ENCODE measurements at regions not wholly inside any gene's neighbourhood (a gene's known extent, or its start where the extent isn't known, plus 50 kb on each side); places are given as distances from the start of the nearest gene placed in this dataset.

GRCh38 chr16:82363026-82363816 is 193.2 kb upstream of the MPHOSPH6 start:
- no peak for DNase-seq (ENCODE audit: extremely low read depth, low read depth)
- no peak for TF ChIP-seq CTCF (IDR thresholded peaks at IDR 0.05; ENCODE audit: low read depth, low read length)

- DNase-seq (ENCODE audit: extremely low read depth, low read depth): no peak
- TF ChIP-seq CTCF (IDR thresholded peaks at IDR 0.05; ENCODE audit: low read depth, low read length): no peak
Measured at GRCh38 chr16:82361885-82362284, 191.9 kb upstream of the MPHOSPH6 start.

DNA sequence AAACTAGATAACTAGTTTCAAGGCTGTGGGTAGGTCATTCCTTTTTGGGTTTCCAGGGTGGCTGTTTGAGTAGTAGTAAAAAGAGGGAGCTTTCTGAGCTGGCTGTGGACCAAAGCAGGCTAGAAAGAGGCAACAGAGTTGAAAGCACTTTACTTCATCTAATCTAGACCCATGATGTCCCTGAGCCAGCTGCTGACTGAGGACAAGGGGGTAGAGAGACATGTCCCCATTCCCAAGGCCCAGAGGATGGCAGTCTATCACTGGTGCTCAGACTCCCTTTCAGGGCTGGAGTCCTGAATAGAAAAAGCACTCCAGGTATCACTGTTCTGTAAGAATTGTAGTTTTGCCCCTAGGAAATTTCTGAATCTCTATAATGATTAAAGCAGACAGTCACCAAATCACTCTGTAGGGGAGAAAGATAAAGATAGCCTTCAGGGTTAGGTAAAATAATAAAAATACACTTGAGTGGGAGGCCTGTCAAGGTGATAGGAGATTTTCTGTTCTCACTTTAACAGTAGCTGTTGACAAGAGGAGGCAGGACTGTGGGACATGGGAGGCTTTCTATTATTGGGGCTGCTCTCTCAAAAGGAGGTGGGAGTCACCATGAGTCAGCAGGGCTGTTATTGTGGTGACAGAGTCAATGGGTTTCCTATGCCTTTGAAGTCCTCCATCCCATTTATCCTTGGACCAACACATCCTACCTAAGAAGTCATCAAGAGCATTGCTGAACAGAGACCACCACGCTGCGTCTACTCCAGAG is 190.2 kb upstream of the MPHOSPH6 start:
- no peak for TF ChIP-seq CTCF (IDR thresholded peaks at IDR 0.05; ENCODE audit: low read depth, low read length)

GRCh38 chr16:82358606-82359221 is 188.7 kb upstream of the MPHOSPH6 start:
- TF ChIP-seq CTCF (IDR thresholded peaks at IDR 0.05; ENCODE audit: low read depth, low read length): no peak

More for the DNA sequence above, 190.2 kb upstream of the MPHOSPH6 start:
- DNase-seq (ENCODE audit: extremely low read depth, low read depth): no peak

GRCh38 chr16:82358161-82358560 is 188.1 kb upstream of the MPHOSPH6 start:
- TF ChIP-seq CTCF (IDR thresholded peaks at IDR 0.05; ENCODE audit: low read depth, low read length): no peak
- DNase-seq (ENCODE audit: extremely low read depth, low read depth): no peak

More at GRCh38 chr16:82358606-82359221, 188.7 kb upstream of the MPHOSPH6 start:
- DNase-seq (ENCODE audit: extremely low read depth, low read depth): no peak

GRCh38 chr16:82357237-82357636 is 187.2 kb upstream of the MPHOSPH6 start:
- no peak for DNase-seq (ENCODE audit: extremely low read depth, low read depth)
- no peak for TF ChIP-seq CTCF (IDR thresholded peaks at IDR 0.05; ENCODE audit: low read depth, low read length)

DNA sequence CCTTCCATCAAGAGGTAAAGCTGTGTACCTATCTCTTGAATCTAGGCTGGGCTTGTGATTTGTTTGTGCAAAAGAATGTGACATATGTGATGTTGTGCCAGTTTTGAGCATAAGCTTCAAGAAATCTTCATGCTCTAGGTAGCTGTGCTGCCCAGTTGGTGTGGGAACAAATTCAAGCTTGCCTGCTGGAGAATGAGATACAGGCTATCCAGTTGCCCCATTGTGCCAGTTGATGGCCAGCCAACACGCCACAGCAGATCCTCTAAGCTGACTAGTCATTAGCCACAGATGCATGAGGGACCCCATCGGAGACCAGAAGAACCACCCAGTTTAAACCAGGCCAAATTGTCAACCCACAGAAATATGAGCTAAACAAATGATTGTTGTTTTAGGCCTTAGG is 180.5 kb upstream of the MPHOSPH6 start:
- no peak for TF ChIP-seq CTCF (IDR thresholded peaks at IDR 0.05; ENCODE audit: low read depth, low read length)
- no peak for DNase-seq (ENCODE audit: extremely low read depth, low read depth)
